ENCODE measurements at regions not wholly inside any gene's neighbourhood (a gene's known extent, or its start where the extent isn't known, plus 50 kb on each side); places are given as distances from the start of the nearest gene placed in this dataset.
"Not testable (repeated sequence)": the region's sequence is repeated elsewhere in the genome, so short reads cannot be mapped to it uniquely, and the experiment has no call there.

DNA sequence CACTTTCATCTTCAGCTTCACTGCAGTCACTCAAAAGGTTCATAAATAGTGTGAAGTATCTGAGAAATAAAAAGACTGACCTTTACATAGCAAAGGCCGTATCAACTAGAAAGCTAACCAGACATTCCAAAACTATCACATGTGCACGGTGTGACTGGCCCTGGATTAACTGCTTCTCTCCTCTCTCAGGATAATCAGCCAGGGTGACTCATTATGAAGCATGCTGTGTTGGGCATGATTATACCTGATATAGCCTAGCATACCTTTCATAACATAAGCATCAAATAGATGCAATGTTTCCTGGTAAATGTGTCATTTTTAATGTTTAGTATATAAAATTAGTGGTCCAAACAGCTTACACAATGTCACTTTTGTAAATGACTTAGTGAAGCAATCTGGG, 62.8 kb upstream of the POTEB start:
- TF ChIP-seq, protein P1, sequence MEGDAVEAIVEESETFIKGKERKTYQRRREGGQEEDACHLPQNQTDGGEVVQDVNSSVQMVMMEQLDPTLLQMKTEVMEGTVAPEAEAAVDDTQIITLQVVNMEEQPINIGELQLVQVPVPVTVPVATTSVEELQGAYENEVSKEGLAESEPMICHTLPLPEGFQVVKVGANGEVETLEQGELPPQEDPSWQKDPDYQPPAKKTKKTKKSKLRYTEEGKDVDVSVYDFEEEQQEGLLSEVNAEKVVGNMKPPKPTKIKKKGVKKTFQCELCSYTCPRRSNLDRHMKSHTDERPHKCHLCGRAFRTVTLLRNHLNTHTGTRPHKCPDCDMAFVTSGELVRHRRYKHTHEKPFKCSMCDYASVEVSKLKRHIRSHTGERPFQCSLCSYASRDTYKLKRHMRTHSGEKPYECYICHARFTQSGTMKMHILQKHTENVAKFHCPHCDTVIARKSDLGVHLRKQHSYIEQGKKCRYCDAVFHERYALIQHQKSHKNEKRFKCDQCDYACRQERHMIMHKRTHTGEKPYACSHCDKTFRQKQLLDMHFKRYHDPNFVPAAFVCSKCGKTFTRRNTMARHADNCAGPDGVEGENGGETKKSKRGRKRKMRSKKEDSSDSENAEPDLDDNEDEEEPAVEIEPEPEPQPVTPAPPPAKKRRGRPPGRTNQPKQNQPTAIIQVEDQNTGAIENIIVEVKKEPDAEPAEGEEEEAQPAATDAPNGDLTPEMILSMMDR (IDR thresholded peaks at IDR 0.05; ENCODE audit: borderline replicate concordance, extremely low read depth, low read length, poor library complexity, severe bottlenecking) = not testable (repeated sequence)
- not testable (repeated sequence) for TF ChIP-seq EZH2 (IDR thresholded peaks at IDR 0.05; ENCODE audit: borderline replicate concordance, low read depth, low read length, severe bottlenecking)

Data from DND-41 (cell line).